ENCODE measurements at regions not wholly inside any gene's neighbourhood (a gene's known extent, or its start where the extent isn't known, plus 50 kb on each side); places are given as distances from the start of the nearest gene placed in this dataset.

DNA sequence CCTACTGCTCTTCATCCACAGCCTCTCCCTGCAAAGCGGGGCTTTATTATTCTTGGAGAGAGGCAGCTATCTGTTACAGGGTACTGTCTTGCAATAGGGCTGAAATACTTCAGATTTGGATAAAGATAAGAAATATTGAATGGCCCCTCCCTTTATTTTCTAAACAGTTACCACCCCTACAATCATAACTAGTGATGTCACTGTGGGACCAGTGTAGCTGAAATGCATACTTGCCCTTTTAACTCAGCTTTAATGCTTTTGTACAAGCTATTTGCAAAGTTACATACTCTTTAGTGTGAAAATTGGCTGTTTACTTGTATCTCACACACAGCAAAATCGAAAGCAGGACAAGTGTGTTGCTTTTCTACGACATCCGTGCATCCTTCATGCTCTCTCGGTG is 261.7 kb upstream of the GATB start:
- in situ Hi-C loops (cut with MboI) (no loop called here), intact Hi-C loops (cut with micrococcal nuclease; ENCODE audit: unreplicated experiment) (no loop called here)
- no peaks in the 10 kb centered on the region for H3K36me3 ChIP-seq (ENCODE audit: control insufficient read depth in 2 of 2, insufficient read depth in 2 of 2, low read length in 1 of 2)
- TF ChIP-seq BACH1 (IDR thresholded peaks at IDR 0.05; ENCODE audit: borderline replicate concordance) = no peak
- DNase-seq (ENCODE audit: low read depth, low spot score) (no peak), ATAC-seq (no peak), FAIRE-seq (no peak)
- H2AFZ ChIP-seq (ENCODE audit: control insufficient read depth, low read depth, low read length) = no peak overlapping the region
- no peaks in the 10 kb centered on the region for H3K9me3 ChIP-seq (replicated peaks; ENCODE audit: control insufficient read depth, insufficient read depth, low read length)
- WGBS (ENCODE audit: insufficient coverage, insufficient replicate concordance, low lambda C conversion rate, missing lambda C conversion rate) = 46% methylated on average over 5 of the region's 5 CpGs
- ChIA-PET POLR2A (no interaction called here), SMC1A (ENCODE audit: uncharacterized antibody, unreplicated experiment) (no interaction called here), RAD21 (ENCODE audit: unreplicated experiment) (no interaction called here), CTCF (interaction anchor here (1.1 kb wide), 1 partner anchor 106 kb away, joined by 3 read pairs; no protein-coding TSS in a partner anchor)
- H3K27me3 ChIP-seq (replicated peaks in 1 of 2; ENCODE audit: control insufficient read depth in 2 of 2, insufficient read depth in 2 of 2, low read length in 1 of 2) = no peaks in the 10 kb centered on the region; a peak in 1 of 4 replicates
- H3K4me2 ChIP-seq (ENCODE audit: control insufficient read depth, insufficient read depth) = no peak overlapping the region
- no peak overlapping the region for H3K4me3 ChIP-seq
- no peaks in the 10 kb centered on the region for H3K79me2 ChIP-seq (ENCODE audit: control insufficient read depth, insufficient read depth, low read length)
- H3K9ac ChIP-seq (ENCODE audit: control insufficient read depth, insufficient read depth, low read length) = no peak overlapping the region
- H3K4me1 ChIP-seq (ENCODE audit: control insufficient read depth, insufficient read depth, low read length) = no peaks in the 10 kb centered on the region
- H3K27ac ChIP-seq (ENCODE audit: control insufficient read depth, insufficient read depth) = no peak overlapping the region
- no peaks in the 10 kb centered on the region for H4K20me1 ChIP-seq (ENCODE audit: control insufficient read depth, insufficient read depth)
- BruUV-seq (replicated peaks) = no TSS peak

DNA sequence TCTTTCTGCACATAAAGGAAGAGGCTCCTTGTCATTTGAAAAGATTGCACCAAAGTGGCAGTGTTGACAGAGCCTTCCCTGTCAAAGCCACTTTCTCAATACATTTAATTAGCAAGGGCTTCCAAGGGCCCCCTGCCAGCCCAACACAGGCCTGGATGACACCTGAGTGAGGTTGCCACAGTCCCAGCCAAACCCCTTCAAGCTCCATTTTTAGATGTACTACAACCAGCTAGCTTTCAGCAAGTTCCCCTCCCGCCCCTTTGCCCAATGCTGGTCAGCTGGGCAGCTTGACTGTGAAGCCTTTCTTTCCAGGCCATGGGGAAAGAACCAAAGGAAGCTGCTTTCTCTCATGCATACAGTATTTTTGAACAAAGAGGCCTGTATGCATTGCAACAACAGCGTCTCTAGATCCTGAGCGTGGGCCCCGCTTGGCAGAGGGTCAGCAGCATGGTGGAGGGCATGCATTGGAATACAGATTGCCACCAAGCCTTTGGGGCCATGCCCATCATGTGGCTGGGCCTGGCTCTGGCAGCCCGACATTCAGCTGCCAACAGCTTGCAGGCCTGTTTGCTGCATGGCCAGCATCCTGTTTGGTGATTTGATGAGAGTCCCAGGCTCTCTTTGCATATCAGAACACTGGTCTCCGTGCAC is 261.1 kb upstream of the GATB start:
- no peak overlapping the region for H3K27ac ChIP-seq (ENCODE audit: control insufficient read depth, insufficient read depth)
- no peaks in the 10 kb centered on the region for H3K79me2 ChIP-seq (ENCODE audit: control insufficient read depth, insufficient read depth, low read length)
- intact Hi-C loops (cut with micrococcal nuclease; ENCODE audit: unreplicated experiment) (no loop called here), in situ Hi-C loops (cut with MboI) (no loop called here)
- ChIA-PET POLR2A (no interaction called here), RAD21 (ENCODE audit: unreplicated experiment) (no interaction called here), SMC1A (ENCODE audit: uncharacterized antibody, unreplicated experiment) (interaction anchor here (1.1 kb wide), 1 partner anchor 15 kb away, joined by 3 read pairs; no protein-coding TSS in a partner anchor), CTCF (interaction anchor here (1.1 to 1.5 kb wide), 3 partner anchors 23 to 105 kb away, joined by 3 to 4 read pairs (median 4); no protein-coding TSS in a partner anchor)
- no peak for DNase-seq (ENCODE audit: low read depth, low spot score)
- TF ChIP-seq RUNX3 (IDR thresholded peaks at IDR 0.05; ENCODE audit: low read length) (no peak), SIN3A (IDR thresholded peaks at IDR 0.05; ENCODE audit: low read depth, low read length) (no peak)
- no peaks in the 10 kb centered on the region for H3K4me1 ChIP-seq (ENCODE audit: control insufficient read depth, insufficient read depth, low read length)
- H3K4me2 ChIP-seq (ENCODE audit: control insufficient read depth, insufficient read depth) = no peak overlapping the region
- no peak for FAIRE-seq
- BruUV-seq (replicated peaks) = no TSS peak
- no peak for ATAC-seq
- no peaks in the 10 kb centered on the region for H4K20me1 ChIP-seq (ENCODE audit: control insufficient read depth, insufficient read depth)
- H3K27me3 ChIP-seq (replicated peaks in 1 of 2; ENCODE audit: control insufficient read depth in 2 of 2, insufficient read depth in 2 of 2, low read length in 1 of 2) = no peaks in the 10 kb centered on the region; a peak in 1 of 4 replicates
- WGBS (ENCODE audit: insufficient coverage, insufficient replicate concordance, low lambda C conversion rate, missing lambda C conversion rate) = 63% methylated on average over 6 of the region's 6 CpGs
- no peak overlapping the region for H2AFZ ChIP-seq (ENCODE audit: control insufficient read depth, low read depth, low read length)
- H3K4me3 ChIP-seq = no peak overlapping the region
- no peak overlapping the region for H3K9ac ChIP-seq (ENCODE audit: control insufficient read depth, insufficient read depth, low read length)
- no peaks in the 10 kb centered on the region for H3K9me3 ChIP-seq (replicated peaks; ENCODE audit: control insufficient read depth, insufficient read depth, low read length)
- H3K36me3 ChIP-seq (ENCODE audit: control insufficient read depth in 2 of 2, insufficient read depth in 2 of 2, low read length in 1 of 2) = no peaks in the 10 kb centered on the region

Measured in GM12878 (cell line).